ENCODE measurements at regions not wholly inside any gene's neighbourhood (a gene's known extent, or its start where the extent isn't known, plus 50 kb on each side); places are given as distances from the start of the nearest gene placed in this dataset.

- no peak for TF ChIP-seq CTCF (conservative IDR thresholded peaks at IDR 0.05; ENCODE audit: low read length)
- TF ChIP-seq EZH2phosphoT487 (IDR thresholded peaks at IDR 0.05; ENCODE audit: borderline replicate concordance), result no peak
Measured at GRCh38 chr2:220154304-220154703, 526.9 kb downstream of the SLC4A3 start.

Data from Loucy (cell line).